ENCODE measurements at regions not wholly inside any gene's neighbourhood (a gene's known extent, or its start where the extent isn't known, plus 50 kb on each side); places are given as distances from the start of the nearest gene placed in this dataset.

GRCh38 chr13:50599046-50599445 lies 244.4 kb downstream of the DLEU7 start:
- intact Hi-C loops (cut with micrococcal nuclease; ENCODE audit: unreplicated experiment) = no loop called here
- Histone ChIP-seq H3K9me3 (ENCODE audit: low read depth, low read length, poor library complexity, severe bottlenecking) (no peaks in the 10 kb centered on the region), H3K36me3 (ENCODE audit: insufficient read depth, low read length, poor library complexity, severe bottlenecking) (no peaks in the 10 kb centered on the region), H3K27ac (ENCODE audit: low read depth, low read length, poor library complexity, severe bottlenecking) (no peak overlapping the region), H3K4me1 (ENCODE audit: insufficient read depth, low read length, poor library complexity, severe bottlenecking) (no peaks in the 10 kb centered on the region), H3K4me3 (ENCODE audit: low read depth, low read length, poor library complexity, severe bottlenecking) (no peak overlapping the region), H3K27me3 (replicated peaks; ENCODE audit: insufficient read depth, low read depth, low read length, poor library complexity) (no peaks in the 10 kb centered on the region)
- POLR2A ChIA-PET (ENCODE audit: low non-redundant PET) = no interaction called here
- no TSS peak for BruUV-seq (replicated peaks)
- TF ChIP-seq CTCF (conservative IDR thresholded peaks at IDR 0.05; ENCODE audit: low read depth, low read length) (no peak), EZH2 (IDR thresholded peaks at IDR 0.05; ENCODE audit: borderline replicate concordance, low read depth, low read length, poor library complexity, severe bottlenecking) (no peak)
- CTCF ChIA-PET = no interaction called here
- no peak for DNase-seq (ENCODE audit: low spot score)

GRCh38 chr13:50599927-50600326 lies 243.6 kb downstream of the DLEU7 start:
- Histone ChIP-seq H3K4me3 (ENCODE audit: low read depth, low read length, poor library complexity, severe bottlenecking) (no peak overlapping the region), H3K27me3 (replicated peaks; ENCODE audit: insufficient read depth, low read depth, low read length, poor library complexity) (no peaks in the 10 kb centered on the region), H3K4me1 (ENCODE audit: insufficient read depth, low read length, poor library complexity, severe bottlenecking) (no peaks in the 10 kb centered on the region), H3K9me3 (ENCODE audit: low read depth, low read length, poor library complexity, severe bottlenecking) (no peaks in the 10 kb centered on the region), H3K36me3 (ENCODE audit: insufficient read depth, low read length, poor library complexity, severe bottlenecking) (no peaks in the 10 kb centered on the region), H3K27ac (ENCODE audit: low read depth, low read length, poor library complexity, severe bottlenecking) (no peak overlapping the region)
- TF ChIP-seq CTCF (conservative IDR thresholded peaks at IDR 0.05; ENCODE audit: low read depth, low read length) (no peak), EZH2 (IDR thresholded peaks at IDR 0.05; ENCODE audit: borderline replicate concordance, low read depth, low read length, poor library complexity, severe bottlenecking) (no peak)
- no TSS peak for BruUV-seq (replicated peaks)
- POLR2A ChIA-PET (ENCODE audit: low non-redundant PET) = no interaction called here
- intact Hi-C loops (cut with micrococcal nuclease; ENCODE audit: unreplicated experiment) = no loop called here
- DNase-seq (ENCODE audit: low spot score) = no peak
- CTCF ChIA-PET = no interaction called here

GRCh38 chr13:50608370-50608769 lies 235.1 kb downstream of the DLEU7 start:
- TF ChIP-seq EZH2 (IDR thresholded peaks at IDR 0.05; ENCODE audit: borderline replicate concordance, low read depth, low read length, poor library complexity, severe bottlenecking) = no peak
- TF ChIP-seq CTCF (conservative IDR thresholded peaks at IDR 0.05; ENCODE audit: low read depth, low read length) = no peak
- no TSS peak for BruUV-seq (replicated peaks)
- H3K36me3 ChIP-seq (ENCODE audit: insufficient read depth, low read length, poor library complexity, severe bottlenecking) = no peaks in the 10 kb centered on the region
- no peaks in the 10 kb centered on the region for H3K9me3 ChIP-seq (ENCODE audit: low read depth, low read length, poor library complexity, severe bottlenecking)
- H3K27me3 ChIP-seq (replicated peaks; ENCODE audit: insufficient read depth, low read depth, low read length, poor library complexity) = peaks cover 6% of the 10 kb centered on the region
- no peak for DNase-seq (ENCODE audit: low spot score)
- intact Hi-C loops (cut with micrococcal nuclease; ENCODE audit: unreplicated experiment) = no loop called here
- ChIA-PET POLR2A (ENCODE audit: low non-redundant PET) (no interaction called here), CTCF (no interaction called here)
- H3K4me1 ChIP-seq (ENCODE audit: insufficient read depth, low read length, poor library complexity, severe bottlenecking) = no peaks in the 10 kb centered on the region
- no peak overlapping the region for H3K4me3 ChIP-seq (ENCODE audit: low read depth, low read length, poor library complexity, severe bottlenecking)
- no peak overlapping the region for H3K27ac ChIP-seq (ENCODE audit: low read depth, low read length, poor library complexity, severe bottlenecking)
